H1 (cell line): ENCODE measurements at regions not wholly inside any gene's neighbourhood (a gene's known extent, or its start where the extent isn't known, plus 50 kb on each side); places are given as distances from the start of the nearest gene placed in this dataset.

Experiments used
- BRCA1 ChIP-seq: IDR thresholded peaks from 2 replicates; pipeline ENCODE4 v1.6.1; 2012; ENCODE audit warnings: low read depth, low read length, improper control_type of control experiment
- CTCF ChIP-seq, 3 experiments: IDR thresholded peaks; 1 replicate in 2 of 3; 2 replicates in 1 of 3; pipeline versions ENCODE4 v1.5.1 to v1.6.1; 2011; ENCODE audit warnings: low read length in 3 of 3, mild to moderate bottlenecking in 3 of 3, inconsistent platforms in 2 of 3, low read depth in 1 of 3, moderate library complexity in 1 of 3; ENCODE audit not compliant: insufficient read depth in 1 of 3; ENCODE audit errors: control extremely low read depth in 1 of 3
- MAX ChIP-seq: IDR thresholded peaks from 2 replicates; pipeline ENCODE4 v1.6.1; 2012; ENCODE audit warnings: inconsistent platforms
- RAD21 ChIP-seq, 2 experiments: IDR thresholded peaks in 1 of 2; conservative IDR thresholded peaks in 1 of 2; 2 replicates each; pipeline ENCODE4 v1.6.1; 2011; ENCODE audit warnings: low read depth in 2 of 2, low read length in 2 of 2, improper control_type of control experiment in 1 of 2, inconsistent platforms in 1 of 2, mild to moderate bottlenecking in 1 of 2, moderate library complexity in 1 of 2
- SUZ12 ChIP-seq: fragments of 200-600 bp; sonication (generic); IDR thresholded peaks from 2 replicates; pipeline ENCODE4 v1.6.1; 2012; ENCODE audit warnings: mild to moderate bottlenecking, inconsistent platforms, low read length, moderate library complexity, mixed read lengths

- peak; percentile 56 to 59 for TF ChIP-seq RAD21 (IDR thresholded peaks at IDR 0.05 in 1 of 2, conservative IDR thresholded peaks at IDR 0.05 in 1 of 2; ENCODE audit: low read depth in 2 of 2, low read length in 2 of 2)
- TF ChIP-seq BRCA1 = peak; percentile 22; the same call in 1 of the 2 replicates
- TF ChIP-seq MAX = peak; percentile 85
- no peak for TF ChIP-seq SUZ12
- TF ChIP-seq CTCF (IDR thresholded peaks at IDR 0.05; ENCODE audit: control extremely low read depth in 1 of 3, insufficient read depth in 1 of 3, low read depth in 1 of 3, low read length in 3 of 3) = peak in 2 of 3 experiments; percentile 38 to 60; a peak in 2 of 4 replicates
- TF ChIP-seq, all 59 proteins: peak for 4
Observed at GRCh38 chr5:145101246-145101645, 733.9 kb downstream of the PRELID2 start (continued).
